Suprapubic skin (tissue), 4 donors: ENCODE measurements at regions not wholly inside any gene's neighbourhood (a gene's known extent, or its start where the extent isn't known, plus 50 kb on each side); places are given as distances from the start of the nearest gene placed in this dataset.

ENCODE experiments used
- DNase-seq, 2 donors: peaks; one replicate each; pipeline ENCODE4 v3.0.0-alpha.2; 2019; ENCODE audit warnings: low spot score in 2 of 2
- H3K27ac ChIP-seq: fragments of 200-600 bp; sonication (generic); one replicate; pipeline ENCODE4 v1.5.1; 2019
- H3K27me3 ChIP-seq: fragments of 200-600 bp; sonication (generic); one replicate; pipeline ENCODE4 v1.5.1; 2019
- H3K36me3 ChIP-seq: fragments of 200-600 bp; sonication (generic); one replicate; pipeline ENCODE4 v1.5.1; 2019
- H3K4me1 ChIP-seq: fragments of 200-600 bp; sonication (generic); one replicate; pipeline ENCODE4 v1.5.1; 2019
- H3K4me3 ChIP-seq: fragments of 200-600 bp; sonication (generic); one replicate; pipeline ENCODE4 v1.5.1; 2019; ENCODE audit warnings: mild to moderate bottlenecking
- H3K9me3 ChIP-seq: fragments of 200-600 bp; sonication (generic); one replicate; pipeline ENCODE4 v1.5.1; 2019
- CTCF ChIP-seq, 2 donors: fragments of 200-600 bp in 1 of 2; fragments of 450-650 bp in 1 of 2; sonication (generic) in 1 of 2; IDR thresholded peaks; one replicate each; pipeline ENCODE4 v1.5.1; 2016 to 2019; ENCODE audit warnings: antibody characterized with exemption in 2 of 2, mild to moderate bottlenecking in 1 of 2, moderate library complexity in 1 of 2
- EP300 ChIP-seq: sonication (generic); formaldehyde crosslinking; IDR thresholded peaks from one replicate; pipeline ENCODE4 v1.6.1; 2017; ENCODE audit warnings: antibody characterized with exemption
- POLR2A ChIP-seq, 2 donors: fragments of 450-650 bp; IDR thresholded peaks; one replicate each; pipeline ENCODE4 v1.6.1; 2017; ENCODE audit warnings: antibody characterized with exemption in 2 of 2, mild to moderate bottlenecking in 2 of 2, moderate library complexity in 2 of 2
- POLR2AphosphoS5 ChIP-seq, 3 donors: sonication (generic); formaldehyde crosslinking; IDR thresholded peaks; one replicate each; pipeline ENCODE4 v1.6.1; 2017; ENCODE audit warnings: antibody characterized with exemption in 3 of 3
- WGBS: methylation state at CpG from one replicate; pipeline ENCODE4 v1.1.5; 2018; 5-methylcytosine and 5-hydroxymethylcytosine counted together

GRCh38 chr15:66946578-66947164 lies 118.7 kb upstream of the SMAD3 start:
- peaks cover 7% of the 10 kb centered on the region for H3K4me1 ChIP-seq
- no peaks in the 10 kb centered on the region for H3K9me3 ChIP-seq
- H3K36me3 ChIP-seq = no peaks in the 10 kb centered on the region
- DNase-seq = peak in 1 of 2 donors; percentile 74
- H3K4me3 ChIP-seq = no peak overlapping the region
- no peak overlapping the region for H3K27ac ChIP-seq
- 23% methylated on average over 12 of the region's 12 CpGs for WGBS
- TF ChIP-seq POLR2AphosphoS5 (IDR thresholded peaks at IDR 0.05) (no peak), CTCF (IDR thresholded peaks at IDR 0.05) (peak; percentile 85 to 89), EP300 (no peak)
- H3K27me3 ChIP-seq = no peaks in the 10 kb centered on the region

- H3K4me3 ChIP-seq = no peak overlapping the region
- no peaks in the 10 kb centered on the region for H3K9me3 ChIP-seq
- peaks cover 6% of the 10 kb centered on the region for H3K4me1 ChIP-seq
- H3K27ac ChIP-seq = no peak overlapping the region
- TF ChIP-seq EP300 (no peak), POLR2AphosphoS5 (IDR thresholded peaks at IDR 0.05) (no peak), CTCF (IDR thresholded peaks at IDR 0.05) (no peak), POLR2A (IDR thresholded peaks at IDR 0.05) (no peak)
- no peaks in the 10 kb centered on the region for H3K36me3 ChIP-seq
- no peaks in the 10 kb centered on the region for H3K27me3 ChIP-seq
- WGBS = 84% methylated on average over 12 of the region's 12 CpGs
- DNase-seq = no peak
Observed at GRCh38 chr15:66947471-66947870, 117.9 kb upstream of the SMAD3 start.

- no peaks in the 10 kb centered on the region for H3K9me3 ChIP-seq
- no peak for TF ChIP-seq CTCF (IDR thresholded peaks at IDR 0.05)
- no peak for TF ChIP-seq EP300
- no peak for TF ChIP-seq POLR2A (IDR thresholded peaks at IDR 0.05)
- TF ChIP-seq POLR2AphosphoS5 (IDR thresholded peaks at IDR 0.05) = no peak
- H3K4me3 ChIP-seq = no peak overlapping the region
- peaks cover 6% of the 10 kb centered on the region for H3K4me1 ChIP-seq
- H3K36me3 ChIP-seq = no peaks in the 10 kb centered on the region
- no peaks in the 10 kb centered on the region for H3K27me3 ChIP-seq
- no peak overlapping the region for H3K27ac ChIP-seq
- WGBS = 36% methylated on average over 2 of the region's 2 CpGs
- DNase-seq = no peak
Observed at GRCh38 chr15:66948294-66948693, 117.1 kb upstream of the SMAD3 start.

- Histone ChIP-seq H3K27ac (no peak overlapping the region), H3K9me3 (no peaks in the 10 kb centered on the region), H3K4me1 (peaks cover 6% of the 10 kb centered on the region), H3K36me3 (no peaks in the 10 kb centered on the region), H3K4me3 (no peak overlapping the region), H3K27me3 (no peaks in the 10 kb centered on the region)
- DNase-seq = no peak
- TF ChIP-seq POLR2AphosphoS5 (IDR thresholded peaks at IDR 0.05) (no peak), CTCF (IDR thresholded peaks at IDR 0.05) (no peak)
Observed at GRCh38 chr15:66950114-66950513, 115.3 kb upstream of the SMAD3 start.

GRCh38 chr15:66951531-66952320 lies 113.7 kb upstream of the SMAD3 start:
- Histone ChIP-seq H3K27me3 (no peaks in the 10 kb centered on the region), H3K4me3 (no peak overlapping the region), H3K4me1 (peaks cover 3% of the 10 kb centered on the region), H3K27ac (no peak overlapping the region), H3K9me3 (no peaks in the 10 kb centered on the region), H3K36me3 (no peaks in the 10 kb centered on the region)
- 75% methylated on average over 6 of the region's 6 CpGs for WGBS
- TF ChIP-seq POLR2AphosphoS5 (IDR thresholded peaks at IDR 0.05) (no peak), EP300 (no peak), CTCF (IDR thresholded peaks at IDR 0.05) (no peak), POLR2A (IDR thresholded peaks at IDR 0.05) (no peak)
- no peak for DNase-seq
